HepG2 (cell line): ENCODE measurements at regions not wholly inside any gene's neighbourhood (a gene's known extent, or its start where the extent isn't known, plus 50 kb on each side); places are given as distances from the start of the nearest gene placed in this dataset.

Experiments used
- ATAC-seq: fragments of 200-7000 bp; cut with Tn5 transposase; 3 replicates; pipeline ENCODE4 v1.9.1; 2020; ENCODE audit warnings: mild to moderate bottlenecking, moderate library complexity
- BruUV-seq: library from RNA; stranded (reverse); fragments of 400-500 nt; replicated peaks from 2 replicates; lab custom pipeline; 2021; lab: Mats Ljungman, UMichigan
- CTCF ChIA-PET: fragments of 300-600 bp; formaldehyde crosslinking; extraction: SDS; loops from one replicate; lab custom pipeline; 2021; ENCODE audit warnings: low total read pairs, inconsistent platforms, low intra/inter-chr PET ratio; lab: Yijun Ruan, JAX
- POLR2A ChIA-PET: fragments of 350-600 bp; sonication (Branson Sonifier 250); formaldehyde crosslinking; loops from one replicate; lab custom pipeline; 2020; ENCODE audit warnings: antibody characterized with exemption, inconsistent platforms; lab: Yijun Ruan, JAX
- DNase-seq: peaks from one replicate; pipeline ENCODE4 v3.0.0-alpha.2; 2015; ENCODE audit warnings: low spot score
- FAIRE-seq: peaks from 3 replicates; lab custom pipeline; 2011; peaks lifted over from hg19 to GRCh38; lab: Jason Lieb, UNC
- H2AFZ ChIP-seq: one replicate; pipeline ENCODE4 v1.6.1; 2011; ENCODE audit warnings: low read length, inconsistent platforms
- H3K27ac ChIP-seq: fragments of 300-600 bp; 3 replicates; pipeline ENCODE4 v1.8.0; 2011; ENCODE audit warnings: mixed run types, mild to moderate bottlenecking, mixed read lengths, low read length, inconsistent platforms; ENCODE audit not compliant: insufficient read depth; ENCODE audit errors: extremely low read length
- H3K27me3 ChIP-seq, 2 experiments: fragments of 200-600 bp in 1 of 2; 2 replicates in 1 of 2; 3 replicates in 1 of 2; pipeline versions ENCODE4 v1.6.0 to v1.8.0; 2011; ENCODE audit warnings: low read length in 2 of 2, mild to moderate bottlenecking in 2 of 2, moderate library complexity in 2 of 2, inconsistent platforms in 1 of 2; ENCODE audit not compliant: insufficient read depth in 2 of 2, control insufficient read depth in 1 of 2
- H3K36me3 ChIP-seq, 2 experiments: fragments of 200-600 bp in 1 of 2; replicated peaks in 1 of 2; 2 replicates in 1 of 2; 3 replicates in 1 of 2; pipeline versions ENCODE4 v1.5.1 to v1.8.0; 2011; ENCODE audit warnings: low read length in 2 of 2, inconsistent platforms in 1 of 2; ENCODE audit not compliant: insufficient read depth in 2 of 2, control insufficient read depth in 1 of 2
- H3K4me1 ChIP-seq: 2 replicates; pipeline ENCODE4 v1.5.1; 2012; ENCODE audit warnings: low read length, inconsistent platforms; ENCODE audit not compliant: insufficient read depth
- H3K4me2 ChIP-seq: 2 replicates; pipeline ENCODE4 v1.6.0; 2011; ENCODE audit warnings: low read depth, low read length, inconsistent platforms
- H3K4me3 ChIP-seq, 3 experiments: fragments of 200-600 bp in 1 of 3; sonication (generic), shearing (Covaris generic) in 1 of 3; replicated peaks in 1 of 3; 2 replicates each; pipeline ENCODE4 v1.5.1; 2011 to 2016; ENCODE audit warnings: low read length in 3 of 3, inconsistent platforms in 2 of 3, low read depth in 2 of 3, mild to moderate bottlenecking in 2 of 3, control low read depth in 1 of 3, mixed read lengths in 1 of 3; ENCODE audit not compliant: insufficient read depth in 1 of 3
- H3K79me2 ChIP-seq: one replicate; pipeline ENCODE4 v1.6.1; 2011; ENCODE audit warnings: low read length, inconsistent platforms; ENCODE audit not compliant: insufficient read depth
- H3K9ac ChIP-seq: 2 replicates; pipeline ENCODE4 v1.6.0; 2011; ENCODE audit warnings: mild to moderate bottlenecking, low read depth, low read length, inconsistent platforms; ENCODE audit not compliant: insufficient read depth
- H3K9me3 ChIP-seq: 2 replicates; pipeline ENCODE4 v1.5.1; 2012; ENCODE audit warnings: mild to moderate bottlenecking, low read length
- H4K20me1 ChIP-seq: 2 replicates; pipeline ENCODE4 v1.6.0; 2011; ENCODE audit warnings: inconsistent platforms, mild to moderate bottlenecking, low read length, moderate library complexity; ENCODE audit not compliant: insufficient read depth
- BRF2 ChIP-seq: sonication (generic); formaldehyde crosslinking; IDR thresholded peaks from 2 replicates; pipeline ENCODE4 v1.8.1; 2022; ENCODE audit warnings: mild to moderate bottlenecking, missing genetic modification reagents
- GTF2F1 ChIP-seq: fragments of 150-350 bp; IDR thresholded peaks from 2 replicates; pipeline ENCODE4 v1.6.1; 2014; ENCODE audit warnings: low read length
- KDM2A ChIP-seq: sonication (generic); formaldehyde crosslinking; IDR thresholded peaks from 2 replicates; pipeline ENCODE4 v1.4.0; 2020; ENCODE audit warnings: low read depth, missing genetic modification reagents, borderline replicate concordance
- MAFK ChIP-seq, 2 experiments: IDR thresholded peaks in 1 of 2; conservative IDR thresholded peaks in 1 of 2; 2 replicates each; pipeline ENCODE4 v1.6.1; 2011; ENCODE audit warnings: improper control_type of control experiment in 2 of 2, low read length in 2 of 2
- MYNN ChIP-seq: sonication (generic); formaldehyde crosslinking; IDR thresholded peaks from 2 replicates; pipeline ENCODE4 v1.4.0; 2020; ENCODE audit warnings: mild to moderate bottlenecking, low read depth, missing genetic modification reagents
- NKX3-1 ChIP-seq: sonication (generic); formaldehyde crosslinking; IDR thresholded peaks from 2 replicates; pipeline ENCODE4 v1.5.0; 2020; ENCODE audit warnings: missing genetic modification reagents
- RNF219 ChIP-seq: sonication (generic); formaldehyde crosslinking; IDR thresholded peaks from 2 replicates; pipeline ENCODE4 v1.5.0; 2020; ENCODE audit warnings: mild to moderate bottlenecking, missing genetic modification reagents
- SRSF9 ChIP-seq: fragments of 200-400 bp; formaldehyde crosslinking; IDR thresholded peaks from 2 replicates; pipeline ENCODE4 v1.6.1; 2018; ENCODE audit warnings: borderline replicate concordance, mild to moderate bottlenecking, low read depth, low read length; ENCODE audit not compliant: insufficient read depth, poor library complexity, severe bottlenecking
- SRY ChIP-seq: sonication (generic); formaldehyde crosslinking; IDR thresholded peaks from 2 replicates; pipeline ENCODE4 v1.8.0; 2022; ENCODE audit warnings: mild to moderate bottlenecking, missing genetic modification reagents
- TARDBP ChIP-seq: sonication (generic); formaldehyde crosslinking; IDR thresholded peaks from 2 replicates; pipeline ENCODE4 v1.8.0; 2022; ENCODE audit warnings: mild to moderate bottlenecking, missing genetic modification reagents
- TEF ChIP-seq: sonication (generic); formaldehyde crosslinking; IDR thresholded peaks from 2 replicates; pipeline ENCODE4 v1.5.0; 2020; ENCODE audit warnings: missing genetic modification reagents
- ZFP1 ChIP-seq: IDR thresholded peaks from 2 replicates; pipeline ENCODE4 v1.6.1; 2016
- ZNF275 ChIP-seq: sonication (generic); formaldehyde crosslinking; IDR thresholded peaks from 2 replicates; pipeline ENCODE4 v1.8.0; 2022; ENCODE audit warnings: missing genetic modification reagents, mild to moderate bottlenecking, inconsistent platforms, borderline replicate concordance
- ZNF3 ChIP-seq: IDR thresholded peaks from 2 replicates; pipeline ENCODE4 v1.7.0; 2017; ENCODE audit warnings: inconsistent platforms
- ZNF34 ChIP-seq: sonication (generic); formaldehyde crosslinking; IDR thresholded peaks from 2 replicates; pipeline ENCODE4 v1.4.0; 2020; ENCODE audit warnings: mild to moderate bottlenecking, missing genetic modification reagents, borderline replicate concordance
- ZNF713 ChIP-seq: sonication (generic); formaldehyde crosslinking; IDR thresholded peaks from 2 replicates; pipeline ENCODE4 v1.4.0; 2020; ENCODE audit warnings: mild to moderate bottlenecking, missing genetic modification reagents
- WGBS: methylation state at CpG from one replicate; pipeline ENCODE4 v1.1.6; 2017; ENCODE audit warnings: low lambda C conversion rate; 5-methylcytosine and 5-hydroxymethylcytosine counted together
- in situ Hi-C: cut with HindIII; loops from 2 replicates; pipeline ENCODE4 v1.10.0; 2017; ENCODE audit warnings: low pct_unique_long_range_greater_than_20kb; ENCODE audit not compliant: extremely low pct_ligation_motif_present
- intact Hi-C: fragments of 100-400 bp; cut with micrococcal nuclease; formaldehyde crosslinking; loops from one replicate; pipeline ENCODE4 v1.10.0; 2022; ENCODE audit not compliant: unreplicated experiment

GRCh38 chr5:86951761-86952160 is 315.9 kb upstream of the RASA1 start (continued):
- TF ChIP-seq TEF (no peak), RNF219 (CRISPR knock-in tag) (no peak), MYNN (CRISPR knock-in tag) (no peak), BRF2 (CRISPR knock-in tag) (no peak), MAFK (conservative IDR thresholded peaks at IDR 0.05 in 1 of 2, IDR thresholded peaks at IDR 0.05 in 1 of 2; ENCODE audit: low read length in 2 of 2) (no peak), SRY (no peak), TARDBP (CRISPR knock-in tag) (no peak)

GRCh38 chr5:86964889-86965288 is 302.8 kb upstream of the RASA1 start:
- ATAC-seq, result no peak
- Histone ChIP-seq H3K9me3 (no peaks in the 10 kb centered on the region), H4K20me1 (no peaks in the 10 kb centered on the region)
- intact Hi-C loops, result loop anchor here (10.0 kb wide), 1 partner anchor 1370 kb away; no protein-coding TSS in a partner anchor
- CTCF ChIA-PET, result no interaction called here
- TF ChIP-seq ZNF275 (CRISPR knock-in tag) (no peak), ZFP1 (no peak), ZNF34 (no peak), KDM2A (CRISPR knock-in tag) (no peak), SRSF9 (no peak), ZNF713 (CRISPR knock-in tag) (no peak), GTF2F1 (no peak), ZNF3 (CRISPR knock-in tag) (no peak), NKX3-1 (CRISPR knock-in tag) (no peak)
- TF ChIP-seq, all 625 proteins: peak for 0
- WGBS, result 0% methylated on average over 1 of the region's 1 CpG
- Histone ChIP-seq H3K9ac (no peak overlapping the region), H3K36me3 (no peaks in the 10 kb centered on the region), H3K79me2 (no peaks in the 10 kb centered on the region), H3K27ac (no peak overlapping the region), H3K4me3 (no peak overlapping the region), H2AFZ (no peak overlapping the region), H3K27me3 (no peaks in the 10 kb centered on the region), H3K4me1 (peaks cover 6% of the 10 kb centered on the region; the same call in 1 of the 2 replicates), H3K4me2 (no peak overlapping the region)
- in situ Hi-C loops, result no loop called here
- DNase-seq (no peak), FAIRE-seq (no peak)
- POLR2A ChIA-PET, result no interaction called here
- BruUV-seq, result no TSS peak
